Thyroid gland (tissue), 4 donors: ENCODE measurements at regions not wholly inside any gene's neighbourhood (a gene's known extent, or its start where the extent isn't known, plus 50 kb on each side); places are given as distances from the start of the nearest gene placed in this dataset.
"Not testable (repeated sequence)": the region's sequence is repeated elsewhere in the genome, so short reads cannot be mapped to it uniquely, and the experiment has no call there.

Experiments used
- DNase-seq, 2 donors: peaks; one replicate each; pipeline ENCODE4 v3.0.0-alpha.2; 2019
- H3K27ac ChIP-seq, 3 donors: fragments of 200-600 bp; sonication (generic); 1 replicate in 2 of 3; 2 replicates in 1 of 3; pipeline ENCODE4 v1.5.1; 2016 to 2019; ENCODE audit warnings: mild to moderate bottlenecking in 1 of 3, moderate library complexity in 1 of 3
- H3K27me3 ChIP-seq: fragments of 200-600 bp; sonication (generic); one replicate; pipeline ENCODE4 v1.5.1; 2019
- H3K36me3 ChIP-seq, 2 donors: fragments of 200-600 bp; sonication (generic); one replicate each; pipeline ENCODE4 v1.5.1; 2016 to 2019
- H3K4me1 ChIP-seq, 2 donors: fragments of 200-600 bp; sonication (generic); one replicate each; pipeline ENCODE4 v1.5.1; 2017 to 2019
- H3K4me3 ChIP-seq, 3 donors: fragments of 200-600 bp; sonication (generic); replicated peaks in 1 of 3; 1 replicate in 2 of 3; 2 replicates in 1 of 3; pipeline ENCODE4 v1.5.1; 2016; ENCODE audit warnings: mild to moderate bottlenecking in 1 of 3
- H3K9me3 ChIP-seq: fragments of 200-600 bp; sonication (generic); one replicate; pipeline ENCODE4 v1.5.1; 2017
- WGBS, 2 donors: methylation state at CpG; one replicate each; pipeline ENCODE4 v1.1.5; 2017; 5-methylcytosine and 5-hydroxymethylcytosine counted together
- intact Hi-C: fragments of 100-400 bp; cut with DNase I; formaldehyde crosslinking; loops from one replicate; pipeline ENCODE4 v1.15.1; 2023

DNA sequence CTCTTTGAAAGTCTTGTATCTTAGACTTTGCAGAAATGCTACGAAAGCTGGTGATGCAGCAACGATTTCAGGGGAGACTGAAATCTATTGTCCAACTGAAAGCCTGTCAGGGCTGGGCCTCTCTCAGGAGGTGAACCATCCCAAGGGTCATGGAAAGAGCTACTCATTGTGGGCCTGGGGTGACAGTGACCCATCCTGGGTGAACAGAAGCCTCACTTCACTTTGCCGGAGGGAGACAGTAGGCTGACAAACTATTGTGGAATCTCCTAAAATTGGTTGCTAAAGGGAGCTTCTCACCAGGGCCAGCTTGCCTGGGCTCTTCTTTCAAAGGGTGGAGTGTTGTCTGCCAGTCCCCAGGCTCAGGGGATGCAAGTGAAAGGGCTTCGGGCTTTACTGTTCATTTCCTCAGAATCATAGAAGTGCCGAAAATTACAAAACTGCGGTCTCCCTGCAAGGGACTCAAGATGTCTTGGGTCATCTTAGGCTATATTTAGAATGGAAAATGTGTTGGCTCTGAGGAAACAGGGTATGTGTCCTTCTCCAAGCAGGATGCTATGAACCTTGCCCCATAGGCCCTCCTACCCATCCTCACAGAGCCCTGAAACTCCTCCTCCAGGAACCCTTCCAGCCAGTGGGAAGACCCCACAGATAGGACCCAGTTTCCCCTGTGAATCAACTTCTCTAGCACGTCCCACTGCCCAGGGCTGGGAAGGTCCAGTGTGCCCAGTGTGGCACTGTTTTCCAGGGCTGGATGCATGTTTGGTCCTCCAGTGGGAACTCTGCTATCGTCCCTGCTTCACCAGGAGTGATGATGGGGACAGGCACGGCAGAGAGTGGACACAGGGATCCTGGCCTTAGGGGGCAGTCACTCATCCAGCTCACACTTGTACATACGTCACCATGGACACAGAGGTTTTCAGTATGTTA is 173.4 kb upstream of the PLGLB2 start:
- 100% methylated on average over 1 of the region's 10 CpGs; no CpG with 5 or more reads in 1 of the 2 donors for WGBS, 2 donors
- DNase-seq, H3K27me3 ChIP-seq, H3K36me3 ChIP-seq, H3K9me3 ChIP-seq, H3K4me3 ChIP-seq, H3K4me1 ChIP-seq, intact Hi-C loops: not testable (repeated sequence)
- H3K27ac ChIP-seq, result peak overlapping the region in 2 of 3 donors; percentile 35 to 56

DNA sequence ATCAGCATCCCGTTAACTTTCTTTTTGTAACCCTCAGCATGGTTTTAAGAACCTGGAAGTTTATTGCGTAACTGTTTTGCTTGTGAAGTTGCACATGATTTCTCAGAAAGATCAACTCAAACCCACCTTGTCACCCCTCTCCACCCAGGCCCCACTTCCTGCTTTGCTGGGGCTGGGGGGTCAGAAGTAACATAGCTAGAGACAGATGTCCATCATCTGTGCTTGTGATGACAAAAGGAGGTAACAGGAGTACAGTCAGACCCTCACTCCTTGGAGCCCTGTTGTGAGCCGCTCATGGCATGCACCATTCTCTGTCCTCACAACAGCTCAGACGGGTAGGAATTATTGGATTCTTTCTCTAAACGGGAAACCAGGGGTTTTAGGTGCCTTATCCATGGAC is 172.7 kb upstream of the PLGLB2 start:
- DNase-seq, H3K4me3 ChIP-seq, H3K9me3 ChIP-seq, H3K27me3 ChIP-seq, H3K27ac ChIP-seq, H3K36me3 ChIP-seq, H3K4me1 ChIP-seq, intact Hi-C loops: not testable (repeated sequence)
- WGBS, 2 donors, result 72 to 75% methylated on average over 5 of the region's 5 CpGs

DNA sequence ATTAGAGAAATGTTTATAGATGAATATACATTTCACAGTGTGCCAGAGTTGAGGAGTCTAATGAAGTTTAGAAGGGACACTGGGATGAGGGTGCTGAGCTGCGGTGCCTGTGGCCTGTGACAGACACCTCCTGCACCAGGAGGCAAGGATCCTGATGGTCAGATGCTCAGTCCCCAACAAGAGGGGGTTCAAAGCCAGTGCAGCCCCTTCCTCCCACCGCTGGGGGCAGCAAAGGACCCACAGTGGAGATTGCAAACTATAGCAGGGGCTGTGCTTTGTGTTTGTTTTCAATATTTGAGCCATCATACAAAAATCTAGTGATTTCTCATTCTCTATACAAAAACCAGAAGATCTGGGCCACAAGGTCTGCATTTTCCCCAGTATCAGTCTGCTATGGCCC is 170.5 kb upstream of the PLGLB2 start:
- not testable (repeated sequence) for DNase-seq, H3K9me3 ChIP-seq
- WGBS, 2 donors, result no CpG with 5 or more reads among the region's 2 CpGs

DNA sequence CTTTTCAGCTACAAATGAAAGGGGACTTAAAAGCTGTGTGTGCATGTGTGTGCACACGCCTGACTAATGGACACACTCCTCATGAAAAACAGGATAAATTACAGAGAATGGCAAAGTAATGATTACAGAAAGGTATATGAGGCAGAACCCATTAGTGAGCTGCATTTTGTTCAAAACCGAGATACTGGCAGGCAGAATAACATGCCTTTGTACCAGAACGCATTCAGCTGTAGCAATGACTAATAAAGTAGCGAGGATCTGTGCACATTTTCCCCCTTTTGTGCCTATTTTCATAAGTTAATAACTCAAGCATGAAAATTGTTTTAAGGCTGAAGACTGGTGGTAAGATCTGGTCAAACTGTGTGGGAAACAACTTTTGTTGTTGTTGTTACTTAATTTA is 165.7 kb upstream of the PLGLB2 start:
- H3K27ac ChIP-seq, H3K27me3 ChIP-seq, intact Hi-C loops, H3K4me3 ChIP-seq, H3K9me3 ChIP-seq, H3K36me3 ChIP-seq, DNase-seq, H3K4me1 ChIP-seq: not testable (repeated sequence)
- no CpG with 5 or more reads among the region's 4 CpGs for WGBS, 2 donors

More for the DNA sequence above, 170.5 kb upstream of the PLGLB2 start:
- H3K4me3 ChIP-seq, H3K27me3 ChIP-seq, intact Hi-C loops, H3K27ac ChIP-seq, H3K36me3 ChIP-seq, H3K4me1 ChIP-seq: not testable (repeated sequence)

DNA sequence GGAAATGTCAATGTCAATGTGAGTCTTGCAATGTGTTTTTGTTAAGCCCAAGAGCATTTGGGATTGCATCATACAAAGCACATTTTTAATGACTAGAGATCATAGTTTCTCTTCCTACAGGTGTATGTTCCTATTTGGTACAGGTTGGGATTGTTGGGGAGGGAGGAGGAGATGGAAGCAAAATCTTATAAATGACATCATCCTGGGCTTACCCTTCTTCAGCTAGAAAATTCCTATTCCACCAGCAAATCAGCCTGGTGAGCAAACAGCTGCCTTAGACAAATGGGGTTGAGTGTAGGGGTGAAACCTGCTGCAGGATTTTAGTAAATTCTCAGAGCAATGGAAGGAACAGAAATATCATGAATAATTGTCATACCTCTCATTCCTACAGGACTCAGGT is 165.3 kb upstream of the PLGLB2 start:
- H3K36me3 ChIP-seq, H3K27me3 ChIP-seq, H3K4me1 ChIP-seq, intact Hi-C loops, DNase-seq, H3K9me3 ChIP-seq, H3K4me3 ChIP-seq: not testable (repeated sequence)
- H3K27ac ChIP-seq, result peak overlapping the region in 2 of 3 donors; percentile 14 to 36

DNA sequence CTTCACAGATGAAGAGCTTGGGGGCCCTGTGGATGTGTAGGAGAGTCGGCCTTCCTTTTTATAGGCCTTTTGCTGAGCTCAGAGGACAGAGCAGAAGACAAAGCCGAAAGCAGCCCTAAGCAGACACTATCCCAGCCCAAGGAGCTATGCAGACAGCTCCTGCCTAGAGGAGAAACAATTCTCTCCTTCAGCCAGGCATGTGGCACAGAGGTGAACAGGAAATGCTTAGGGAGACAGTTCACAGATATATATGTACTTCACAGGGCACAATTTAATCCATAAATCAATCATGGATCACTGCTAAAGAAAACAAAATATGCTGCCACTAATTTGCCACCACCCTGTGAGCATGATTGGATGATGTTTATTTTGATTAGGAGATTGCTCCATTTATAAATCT is 164.5 kb upstream of the PLGLB2 start:
- H3K4me3 ChIP-seq, H3K4me1 ChIP-seq, intact Hi-C loops, H3K36me3 ChIP-seq, H3K27me3 ChIP-seq, DNase-seq, H3K27ac ChIP-seq, H3K9me3 ChIP-seq: not testable (repeated sequence)
- WGBS, 2 donors, result 100% methylated on average over 2 of the region's 2 CpGs; no CpG with 5 or more reads in 1 of the 2 donors

DNA sequence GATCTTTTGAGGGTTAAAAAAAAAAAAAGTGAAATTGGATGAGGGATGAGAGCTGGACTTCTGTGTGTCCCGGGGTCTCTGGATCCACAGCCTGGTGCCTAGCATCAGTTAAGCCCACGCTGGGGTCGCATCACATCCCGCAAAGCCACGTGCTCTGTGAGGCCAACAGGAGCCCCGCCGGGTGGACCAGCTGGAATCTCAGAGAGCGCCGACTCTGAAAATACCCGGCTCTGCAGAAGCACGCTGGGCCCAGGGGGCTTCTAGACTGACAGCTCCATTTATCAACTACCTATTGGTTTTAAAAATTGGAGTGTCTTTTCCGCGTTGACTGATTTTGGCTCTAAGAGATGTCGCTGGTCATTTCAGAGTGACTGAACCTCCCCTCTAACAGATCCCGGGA is 164.1 kb upstream of the PLGLB2 start:
- H3K27me3 ChIP-seq, H3K9me3 ChIP-seq, H3K4me3 ChIP-seq, H3K4me1 ChIP-seq, intact Hi-C loops, H3K36me3 ChIP-seq, DNase-seq: not testable (repeated sequence)
- peak overlapping the region in 1 of 3 donors; percentile 11 for H3K27ac ChIP-seq
- WGBS, 2 donors, result 73% methylated on average over 11 to 13 of the region's 15 CpGs

DNA sequence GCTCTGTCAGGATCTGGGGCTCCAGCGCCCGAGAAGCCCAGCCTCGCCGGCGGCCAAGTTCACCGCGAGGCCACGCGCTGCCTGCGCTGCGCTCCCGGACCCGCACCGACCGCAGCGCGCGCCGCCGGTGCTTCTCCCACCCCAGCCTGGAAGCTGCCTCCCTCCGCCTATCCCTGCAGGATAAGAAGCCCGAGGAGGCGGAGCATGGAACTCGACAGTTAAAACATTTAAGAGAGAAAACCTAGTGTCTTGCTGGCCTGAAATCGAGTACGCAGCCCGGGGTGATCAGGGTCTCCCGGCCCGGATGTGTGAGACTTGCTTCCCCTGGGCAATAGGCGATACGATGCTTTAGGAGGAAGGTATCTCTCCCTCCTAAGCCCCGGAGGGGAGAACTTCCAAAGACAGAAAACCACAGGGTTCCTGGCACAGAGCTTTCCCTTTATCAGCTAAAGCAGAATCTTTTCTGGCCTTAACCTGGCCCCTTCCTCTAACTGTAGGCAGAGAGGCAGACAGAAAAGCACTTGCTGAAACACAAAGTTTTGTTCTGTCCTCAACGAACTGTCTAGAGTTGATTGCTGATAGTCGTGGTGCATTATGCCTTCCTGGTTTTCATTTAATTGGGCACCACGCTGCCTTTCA is 163.5 kb upstream of the PLGLB2 start:
- H3K9me3 ChIP-seq, H3K36me3 ChIP-seq, H3K4me1 ChIP-seq, intact Hi-C loops, H3K27me3 ChIP-seq: not testable (repeated sequence)
- peak; percentile 38 to 53 for DNase-seq
- WGBS, 2 donors, result 18 to 35% methylated on average over 9 to 19 of the region's 35 CpGs
- peak overlapping the region in 1 of 3 donors; percentile 9 for H3K4me3 ChIP-seq
- peak overlapping the region in 2 of 3 donors; percentile 11 to 41 for H3K27ac ChIP-seq

DNA sequence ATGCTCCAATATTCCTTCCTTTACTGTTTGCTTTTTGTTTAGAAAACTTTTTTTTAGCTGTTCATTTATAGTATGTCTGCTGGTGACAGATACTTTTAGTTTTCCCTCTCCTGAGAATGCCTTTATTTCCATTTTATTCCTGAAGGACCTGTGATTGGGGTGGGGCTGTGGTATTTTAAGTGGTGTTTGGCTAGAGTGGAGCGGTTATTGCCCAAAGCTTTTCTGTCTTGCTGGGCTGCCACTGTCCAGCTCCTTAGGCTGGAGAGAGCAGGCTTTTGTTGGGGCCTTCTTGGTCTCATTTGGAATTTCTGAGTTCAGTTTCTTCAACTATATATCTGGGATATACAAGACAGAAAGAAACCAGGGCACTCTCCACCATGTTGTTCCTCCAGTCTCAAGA is 160.0 kb upstream of the PLGLB2 start:
- 29 to 75% methylated on average over 1 of the region's 1 CpG for WGBS, 2 donors
- H3K4me3 ChIP-seq, intact Hi-C loops, DNase-seq, H3K27me3 ChIP-seq, H3K36me3 ChIP-seq, H3K9me3 ChIP-seq, H3K27ac ChIP-seq, H3K4me1 ChIP-seq: not testable (repeated sequence)

DNA sequence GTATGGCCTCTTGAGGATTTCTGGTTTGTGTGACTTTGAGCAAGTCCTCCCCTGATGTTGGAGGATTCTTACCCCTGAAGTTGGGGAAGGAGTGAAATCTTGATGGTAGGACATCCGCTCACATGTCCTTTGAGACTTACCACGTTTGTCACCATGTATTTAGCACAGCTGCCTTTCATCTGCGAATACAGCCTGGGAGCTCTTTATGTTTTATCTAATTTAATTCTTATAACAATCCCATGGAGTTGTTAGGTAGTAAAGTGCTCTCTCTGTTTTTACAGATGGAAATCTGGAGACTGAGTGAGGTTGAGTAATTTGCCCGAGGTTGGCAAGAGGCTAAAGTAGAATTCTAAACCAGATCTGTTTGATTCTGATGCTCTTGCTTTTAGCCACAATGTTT is 154.9 kb upstream of the PLGLB2 start:
- intact Hi-C loops, H3K27me3 ChIP-seq, H3K4me3 ChIP-seq, DNase-seq, H3K27ac ChIP-seq, H3K9me3 ChIP-seq, H3K36me3 ChIP-seq: not testable (repeated sequence)
- peaks cover 3 to 14% of the 10 kb centered on the region in 2 donors for H3K4me1 ChIP-seq
- WGBS, 2 donors, result 92 to 96% methylated on average over 4 of the region's 4 CpGs

DNA sequence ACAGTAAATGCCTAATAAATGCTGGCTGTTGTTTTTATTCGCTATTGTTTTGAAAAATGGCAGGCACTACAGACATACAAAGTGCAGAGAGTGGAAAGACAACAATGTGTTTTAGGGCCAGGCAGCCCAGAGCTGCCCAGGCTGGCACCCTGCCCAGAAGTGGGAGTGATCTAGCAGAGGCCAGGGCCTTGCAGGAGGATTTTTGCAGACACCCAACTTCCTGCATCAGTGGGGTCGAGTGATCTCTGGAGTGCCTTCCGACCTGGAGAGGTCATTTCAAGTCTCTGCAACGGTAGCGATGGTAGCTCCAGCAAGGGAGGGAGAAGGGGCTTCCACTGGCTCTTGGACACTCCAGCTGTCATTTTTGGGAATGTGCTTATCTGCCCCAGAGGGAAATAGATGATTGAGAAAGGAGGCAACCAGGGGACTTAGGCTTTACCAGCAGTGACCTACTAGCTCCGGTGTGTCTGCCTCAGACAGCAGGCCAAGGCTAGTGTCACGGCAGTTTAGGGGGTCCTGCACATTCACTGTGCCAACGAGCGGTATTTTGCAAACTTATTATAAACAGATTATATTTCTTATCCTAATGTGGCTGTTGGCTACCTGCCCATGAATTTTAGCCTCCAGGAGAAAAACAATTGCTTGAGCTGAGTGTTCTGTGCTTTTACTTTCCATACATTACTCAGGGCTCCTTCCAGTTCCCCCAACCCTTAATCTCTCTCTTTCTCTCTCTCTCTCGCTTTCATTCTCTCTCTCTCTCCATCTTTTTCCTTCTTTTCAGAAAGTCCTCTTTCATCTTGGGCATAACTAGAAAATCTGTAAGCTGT is 153.9 kb upstream of the PLGLB2 start:
- H3K4me1 ChIP-seq, result peaks cover 3 to 14% of the 10 kb centered on the region in 2 donors
- H3K27me3 ChIP-seq, H3K36me3 ChIP-seq, H3K4me3 ChIP-seq, H3K9me3 ChIP-seq, intact Hi-C loops: not testable (repeated sequence)
- DNase-seq, result peak; percentile 96
- H3K27ac ChIP-seq, result peak overlapping the region in 2 of 3 donors; percentile 25 to 62
- 0 to 3% methylated on average over 1 to 4 of the region's 10 CpGs for WGBS, 2 donors

DNA sequence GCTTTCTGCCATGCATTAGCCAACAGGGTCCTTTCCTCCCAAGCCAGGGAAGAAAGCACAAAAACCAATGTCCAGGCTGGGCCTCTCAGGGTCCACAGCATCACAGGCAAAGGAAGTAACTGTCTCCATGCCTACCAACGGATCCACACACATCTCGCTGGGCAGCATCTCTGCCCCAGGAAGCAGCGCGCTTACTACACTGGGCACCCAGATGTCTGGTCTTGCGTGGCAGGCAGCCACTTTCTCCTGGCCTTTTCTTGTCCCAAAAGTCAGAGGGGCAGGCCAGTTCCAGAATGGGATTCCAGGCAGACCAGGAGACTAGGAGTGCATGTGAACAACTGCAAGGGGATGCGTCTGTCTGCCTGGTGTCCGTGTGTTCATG is 153.3 kb upstream of the PLGLB2 start:
- H3K36me3 ChIP-seq, H3K9me3 ChIP-seq, H3K4me3 ChIP-seq, H3K27me3 ChIP-seq, intact Hi-C loops: not testable (repeated sequence)
- peaks cover 3 to 14% of the 10 kb centered on the region in 2 donors for H3K4me1 ChIP-seq
- H3K27ac ChIP-seq, result peak overlapping the region in 2 of 3 donors; percentile 25 to 43
- 66 to 72% methylated on average over 7 of the region's 7 CpGs for WGBS, 2 donors
- DNase-seq, result peak; percentile 35 to 59
